Gastrocnemius medialis (tissue), 4 donors: ENCODE measurements at regions not wholly inside any gene's neighbourhood (a gene's known extent, or its start where the extent isn't known, plus 50 kb on each side); places are given as distances from the start of the nearest gene placed in this dataset.

Source experiments
- ATAC-seq, 2 donors: fragments of 150-250 bp; one replicate each; pipeline ENCODE4 v1.9.1; 2016
- DNase-seq, 2 donors: peaks; one replicate each; pipeline ENCODE4 v3.0.0-alpha.2; 2019
- H3K27ac ChIP-seq, 4 donors: fragments of 200-600 bp; sonication (generic); 1 replicate in 1 of 4; 2 replicates in 3 of 4; pipeline ENCODE4 v1.5.1; 2016 to 2018; ENCODE audit warnings: mild to moderate bottlenecking in 2 of 4, moderate library complexity in 1 of 4
- H3K27me3 ChIP-seq, 3 donors: fragments of 200-600 bp; sonication (generic) in 2 of 3; 1 replicate in 1 of 3; 2 replicates in 2 of 3; pipeline versions ENCODE4 v1.5.1 to v1.6.0; 2016 to 2019; ENCODE audit warnings: mild to moderate bottlenecking in 1 of 3, moderate library complexity in 1 of 3
- H3K36me3 ChIP-seq, 2 donors: fragments of 200-600 bp; sonication (generic) in 1 of 2; one replicate each; pipeline ENCODE4 v1.5.1; 2017 to 2018
- H3K4me1 ChIP-seq, 2 donors: fragments of 200-600 bp; sonication (generic) in 1 of 2; one replicate each; pipeline ENCODE4 v1.5.1; 2016 to 2017; ENCODE audit warnings: mild to moderate bottlenecking in 2 of 2
- H3K4me3 ChIP-seq, 4 donors: fragments of 200-600 bp; sonication (generic) in 3 of 4; 1 replicate in 1 of 4; 2 replicates in 3 of 4; pipeline ENCODE4 v1.5.1; 2016 to 2019; ENCODE audit warnings: mild to moderate bottlenecking in 2 of 4
- H3K9me3 ChIP-seq, 3 donors: fragments of 200-600 bp; sonication (generic) in 2 of 3; 1 replicate in 1 of 3; 2 replicates in 2 of 3; pipeline ENCODE4 v1.5.1; 2016 to 2019
- POLR2A ChIP-seq, 2 donors: fragments of 450-650 bp; IDR thresholded peaks; one replicate each; pipeline ENCODE4 v1.6.1; 2017; ENCODE audit warnings: antibody characterized with exemption in 2 of 2, mild to moderate bottlenecking in 2 of 2, moderate library complexity in 2 of 2
- in situ Hi-C, 4 donors: fragments of 200-750 bp; cut with MboI; loops; one replicate each; pipeline versions ENCODE4 v1.15.0 to v1.8.0; 2017; ENCODE audit warnings: low sequenced_read_pairs in 4 of 4
- intact Hi-C: fragments of 100-400 bp; cut with DNase I; formaldehyde crosslinking; loops from one replicate; pipeline ENCODE4 v1.15.1; 2023; ENCODE audit warnings: low total_unique reads
- TF ChIP-seq, protein P1 (sequence below), 5 experiments: fragments of 450-650 bp in 3 of 5; fragments of 200-600 bp in 2 of 5; sonication (generic) in 2 of 5; IDR thresholded peaks in 4 of 5; conservative IDR thresholded peaks in 1 of 5; 1 replicate in 4 of 5; 2 replicates in 1 of 5; pipeline ENCODE4 v1.5.1; 2016 to 2019; ENCODE audit warnings: antibody characterized with exemption in 5 of 5, mild to moderate bottlenecking in 3 of 5, moderate library complexity in 3 of 5

GRCh38 chr15:70562906-70563305 lies 200.5 kb downstream of the UACA start:
- H3K27me3 ChIP-seq, result no peaks in the 10 kb centered on the region
- H3K4me1 ChIP-seq, result peaks cover 12 to 15% of the 10 kb centered on the region in 2 donors
- H3K4me3 ChIP-seq, result no peak overlapping the region
- H3K9me3 ChIP-seq, result no peaks in the 10 kb centered on the region
- no peak for DNase-seq
- ATAC-seq, result no peak
- H3K36me3 ChIP-seq, result no peaks in the 10 kb centered on the region
- intact Hi-C loops, result no loop called here
- no peak for TF ChIP-seq POLR2A (IDR thresholded peaks at IDR 0.05)
- TF ChIP-seq, protein P1, sequence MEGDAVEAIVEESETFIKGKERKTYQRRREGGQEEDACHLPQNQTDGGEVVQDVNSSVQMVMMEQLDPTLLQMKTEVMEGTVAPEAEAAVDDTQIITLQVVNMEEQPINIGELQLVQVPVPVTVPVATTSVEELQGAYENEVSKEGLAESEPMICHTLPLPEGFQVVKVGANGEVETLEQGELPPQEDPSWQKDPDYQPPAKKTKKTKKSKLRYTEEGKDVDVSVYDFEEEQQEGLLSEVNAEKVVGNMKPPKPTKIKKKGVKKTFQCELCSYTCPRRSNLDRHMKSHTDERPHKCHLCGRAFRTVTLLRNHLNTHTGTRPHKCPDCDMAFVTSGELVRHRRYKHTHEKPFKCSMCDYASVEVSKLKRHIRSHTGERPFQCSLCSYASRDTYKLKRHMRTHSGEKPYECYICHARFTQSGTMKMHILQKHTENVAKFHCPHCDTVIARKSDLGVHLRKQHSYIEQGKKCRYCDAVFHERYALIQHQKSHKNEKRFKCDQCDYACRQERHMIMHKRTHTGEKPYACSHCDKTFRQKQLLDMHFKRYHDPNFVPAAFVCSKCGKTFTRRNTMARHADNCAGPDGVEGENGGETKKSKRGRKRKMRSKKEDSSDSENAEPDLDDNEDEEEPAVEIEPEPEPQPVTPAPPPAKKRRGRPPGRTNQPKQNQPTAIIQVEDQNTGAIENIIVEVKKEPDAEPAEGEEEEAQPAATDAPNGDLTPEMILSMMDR (IDR thresholded peaks at IDR 0.05 in 4 of 5, conservative IDR thresholded peaks at IDR 0.05 in 1 of 5), result no peak
- in situ Hi-C loops, result no loop called here
- no peak overlapping the region for H3K27ac ChIP-seq

DNA sequence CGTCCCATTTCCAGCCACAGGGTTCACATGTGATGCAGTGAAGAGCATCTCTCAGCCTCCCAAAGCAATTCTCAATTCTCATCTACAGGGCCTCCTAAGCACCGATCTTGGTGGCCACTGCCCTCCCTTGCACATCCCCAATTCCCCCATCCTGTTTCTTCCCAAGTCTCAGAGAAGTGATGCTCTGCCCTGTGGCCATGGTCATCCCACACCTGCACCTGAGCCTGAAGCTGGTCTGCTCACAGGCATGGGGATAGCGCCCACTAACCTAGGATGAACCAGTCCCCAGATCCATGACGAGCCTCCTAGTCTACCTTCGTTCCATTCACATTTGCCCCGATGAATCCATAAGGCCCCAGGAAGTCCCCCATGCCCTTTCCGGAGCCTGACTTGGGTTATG lies 201.5 kb downstream of the UACA start:
- Histone ChIP-seq H3K4me1 (peaks cover 16 to 18% of the 10 kb centered on the region in 2 donors), H3K27ac (no peak overlapping the region), H3K4me3 (no peak overlapping the region), H3K9me3 (no peaks in the 10 kb centered on the region), H3K27me3 (no peaks in the 10 kb centered on the region), H3K36me3 (no peaks in the 10 kb centered on the region)
- ATAC-seq (no peak), DNase-seq (no peak)
- intact Hi-C loops (no loop called here), in situ Hi-C loops (no loop called here)
- TF ChIP-seq, protein P1 (IDR thresholded peaks at IDR 0.05 in 4 of 5, conservative IDR thresholded peaks at IDR 0.05 in 1 of 5), result no peak
- TF ChIP-seq POLR2A (IDR thresholded peaks at IDR 0.05), result no peak

DNA sequence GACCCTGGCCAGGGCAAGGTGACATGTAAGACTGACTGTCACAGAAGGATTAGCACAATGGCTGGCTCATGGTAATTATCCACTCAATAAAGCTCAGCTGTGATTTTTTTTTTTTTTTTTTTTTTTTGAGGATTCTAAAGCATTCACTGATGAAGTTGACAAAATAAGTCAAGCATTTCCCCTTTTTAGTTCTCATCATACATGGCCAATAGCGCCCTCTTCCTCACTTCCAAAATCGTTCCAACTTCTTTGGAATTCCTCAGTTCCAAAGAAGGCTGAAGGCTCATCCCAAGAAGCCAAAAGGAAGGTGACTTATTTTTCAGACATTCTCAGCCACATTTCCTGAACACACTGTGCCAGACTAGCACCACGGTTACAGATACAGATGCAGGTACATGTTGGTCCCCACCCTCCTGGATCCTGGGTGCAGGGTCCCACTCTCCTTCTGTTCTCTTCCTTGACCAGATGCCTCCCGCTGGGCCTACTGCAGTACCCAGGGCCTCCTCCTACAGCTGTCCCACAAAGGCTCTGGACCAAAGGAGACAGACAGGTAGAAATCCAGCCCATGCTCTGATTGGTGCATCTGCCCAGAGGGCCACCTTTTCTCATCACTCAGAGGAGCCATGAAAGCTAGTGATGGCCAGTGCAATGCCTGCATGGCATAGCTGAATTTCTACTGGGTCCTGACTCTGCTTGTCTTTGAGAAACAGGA lies 202.6 kb downstream of the UACA start:
- Histone ChIP-seq H3K36me3 (no peaks in the 10 kb centered on the region), H3K4me1 (peaks cover 16 to 18% of the 10 kb centered on the region in 2 donors), H3K27ac (no peak overlapping the region), H3K27me3 (no peaks in the 10 kb centered on the region), H3K9me3 (no peaks in the 10 kb centered on the region), H3K4me3 (no peak overlapping the region)
- TF ChIP-seq, protein P1 (IDR thresholded peaks at IDR 0.05 in 4 of 5, conservative IDR thresholded peaks at IDR 0.05 in 1 of 5), result no peak
- no peak for TF ChIP-seq POLR2A (IDR thresholded peaks at IDR 0.05)
- DNase-seq (no peak), ATAC-seq (no peak)
- intact Hi-C loops (no loop called here), in situ Hi-C loops (no loop called here)

GRCh38 chr15:70559265-70560239 lies 203.8 kb downstream of the UACA start:
- Histone ChIP-seq H3K27ac (no peak overlapping the region), H3K36me3 (no peaks in the 10 kb centered on the region), H3K27me3 (no peaks in the 10 kb centered on the region), H3K9me3 (no peaks in the 10 kb centered on the region), H3K4me1 (peaks cover 16 to 18% of the 10 kb centered on the region in 2 donors), H3K4me3 (peak overlapping the region in 1 of 4 donors; percentile 8)
- no peak for TF ChIP-seq POLR2A (IDR thresholded peaks at IDR 0.05)
- TF ChIP-seq, protein P1 (IDR thresholded peaks at IDR 0.05 in 4 of 5, conservative IDR thresholded peaks at IDR 0.05 in 1 of 5), result no peak
- DNase-seq (peak; percentile 22 to 28), ATAC-seq (peak in 1 of 2 donors; percentile 52)
- in situ Hi-C loops (no loop called here), intact Hi-C loops (no loop called here)
